Neural cell (in vitro differentiated cells): ENCODE measurements at regions not wholly inside any gene's neighbourhood (a gene's known extent, or its start where the extent isn't known, plus 50 kb on each side); places are given as distances from the start of the nearest gene placed in this dataset.

Experiments used
- H2AFZ ChIP-seq: fragments of 200-600, 300-800 bp; sonication (generic), shearing (Covaris generic); 2 replicates; pipeline ENCODE4 v1.6.0; 2014; ENCODE audit warnings: low read depth, mild to moderate bottlenecking, antibody characterized with exemption, low read length, moderate library complexity
- H3F3A ChIP-seq: fragments of 200-600 bp; shearing (Covaris generic); 2 replicates; pipeline ENCODE4 v1.6.1; 2016; ENCODE audit warnings: mild to moderate bottlenecking, moderate library complexity, mixed read lengths, antibody characterized with exemption, low read length; ENCODE audit not compliant: insufficient read depth, poor library complexity, severe bottlenecking
- H3K27ac ChIP-seq: fragments of 200-600, 300-800 bp; sonication (generic), shearing (Covaris generic); 2 replicates; pipeline ENCODE4 v1.5.1; 2014; ENCODE audit warnings: mild to moderate bottlenecking, low read length, moderate library complexity
- H3K27me3 ChIP-seq: fragments of 300-800, 200-600 bp; sonication (generic), shearing (Covaris generic); 2 replicates; pipeline ENCODE4 v1.6.0; 2014; ENCODE audit warnings: mild to moderate bottlenecking, low read depth, low read length, moderate library complexity; ENCODE audit not compliant: insufficient read depth
- H3K36me3 ChIP-seq: fragments of 300-800, 200-600 bp; sonication (generic), shearing (Covaris generic); 2 replicates; pipeline ENCODE4 v1.5.1; 2014; ENCODE audit warnings: mild to moderate bottlenecking, antibody characterized with exemption, low read length, moderate library complexity; ENCODE audit not compliant: insufficient read depth
- H3K4me2 ChIP-seq: fragments of 300-800, 200-600 bp; sonication (generic), shearing (Covaris generic); 2 replicates; pipeline ENCODE4 v1.6.0; 2014; ENCODE audit warnings: mild to moderate bottlenecking, low read length
- H3K4me3 ChIP-seq: fragments of 300-800, 200-600 bp; sonication (generic), shearing (Covaris generic); 2 replicates; pipeline ENCODE4 v1.5.1; 2014; ENCODE audit warnings: mild to moderate bottlenecking, low read length, moderate library complexity
- H3K79me2 ChIP-seq: fragments of 200-600 bp; shearing (Covaris generic); replicated peaks from 2 replicates; pipeline ENCODE4 v1.6.0; 2014; ENCODE audit warnings: mild to moderate bottlenecking, low read length, moderate library complexity; ENCODE audit not compliant: insufficient read depth
- H3K9ac ChIP-seq: fragments of 300-800, 200-600 bp; sonication (generic), shearing (Covaris generic); 2 replicates; pipeline ENCODE4 v1.6.1; 2016; ENCODE audit warnings: mild to moderate bottlenecking, low read length, mixed read lengths
- H3K9me2 ChIP-seq: fragments of 200-600 bp; shearing (Covaris generic); 2 replicates; pipeline ENCODE4 v1.6.1; 2016; ENCODE audit warnings: mild to moderate bottlenecking, low read length, mixed read lengths; ENCODE audit not compliant: insufficient read depth
- H3K9me3 ChIP-seq: fragments of 200-600, 300-800 bp; sonication (generic), shearing (Covaris generic); 2 replicates; pipeline ENCODE4 v1.6.1; 2016; ENCODE audit warnings: mild to moderate bottlenecking, mixed run types, low read length, moderate library complexity, mixed read lengths
- H4K20me1 ChIP-seq: fragments of 200-600 bp; shearing (Covaris generic); 2 replicates; pipeline ENCODE4 v1.6.1; 2016; ENCODE audit warnings: mild to moderate bottlenecking, mixed run types; ENCODE audit not compliant: insufficient read depth
- CTCF ChIP-seq: fragments of 450-650 bp; IDR thresholded peaks from 2 replicates; pipeline ENCODE4 v1.5.1; 2014; ENCODE audit warnings: antibody characterized with exemption, mild to moderate bottlenecking, moderate library complexity; ENCODE audit not compliant: poor library complexity, severe bottlenecking
- EP300 ChIP-seq: fragments of 450-650 bp; conservative IDR thresholded peaks from 2 replicates; pipeline ENCODE4 v1.6.1; 2014; ENCODE audit warnings: antibody characterized with exemption, mild to moderate bottlenecking, moderate library complexity; ENCODE audit not compliant: poor library complexity, severe bottlenecking
- EZH2 ChIP-seq: fragments of 200-600, 300-800 bp; shearing (Covaris generic), sonication (generic); IDR thresholded peaks from 2 replicates; pipeline ENCODE4 v1.6.1; 2014; ENCODE audit warnings: antibody characterized with exemption, low read length, borderline replicate concordance, mild to moderate bottlenecking; ENCODE audit not compliant: insufficient read depth, poor library complexity, severe bottlenecking
- MXI1 ChIP-seq: fragments of 450-650 bp; conservative IDR thresholded peaks from 2 replicates; pipeline ENCODE4 v1.6.1; 2014; ENCODE audit warnings: antibody characterized with exemption, mild to moderate bottlenecking; ENCODE audit not compliant: poor library complexity, severe bottlenecking
- POLR2AphosphoS5 ChIP-seq: IDR thresholded peaks from 2 replicates; pipeline ENCODE4 v1.6.1; 2012
- RAD21 ChIP-seq: fragments of 450-650 bp; conservative IDR thresholded peaks from 2 replicates; pipeline ENCODE4 v1.6.1; 2014; ENCODE audit warnings: antibody characterized with exemption, mild to moderate bottlenecking, moderate library complexity
- REST ChIP-seq: IDR thresholded peaks from 2 replicates; pipeline ENCODE4 v1.6.1; 2012; ENCODE audit warnings: borderline replicate concordance
- SMC3 ChIP-seq: fragments of 450-650 bp; conservative IDR thresholded peaks from 2 replicates; pipeline ENCODE4 v1.6.1; 2014; ENCODE audit warnings: antibody characterized with exemption, mild to moderate bottlenecking, moderate library complexity; ENCODE audit not compliant: poor library complexity
- TAF1 ChIP-seq: IDR thresholded peaks from 2 replicates; pipeline ENCODE4 v1.6.1; 2012; ENCODE audit warnings: low read depth

- Histone ChIP-seq H3K27ac (no peak overlapping the region), H3K27me3 (no peaks in the 10 kb centered on the region), H3F3A (no peaks in the 10 kb centered on the region), H3K36me3 (no peaks in the 10 kb centered on the region), H3K9me3 (no peaks in the 10 kb centered on the region), H3K9ac (no peak overlapping the region), H3K4me3 (no peak overlapping the region), H2AFZ (no peak overlapping the region), H3K4me2 (no peak overlapping the region), H4K20me1 (no peaks in the 10 kb centered on the region), H3K79me2 (no peaks in the 10 kb centered on the region), H3K9me2 (no peaks in the 10 kb centered on the region)
- TF ChIP-seq SMC3 = no peak
- TF ChIP-seq TAF1 = no peak
Observed at GRCh38 chr7:34457329-34457728, 200.7 kb upstream of the NPSR1 start.

- Histone ChIP-seq H2AFZ (no peak overlapping the region), H3K36me3 (no peaks in the 10 kb centered on the region), H3K4me2 (no peak overlapping the region), H3K79me2 (no peaks in the 10 kb centered on the region), H3K27me3 (no peaks in the 10 kb centered on the region), H3K27ac (no peak overlapping the region), H3K9me2 (no peaks in the 10 kb centered on the region), H4K20me1 (no peaks in the 10 kb centered on the region), H3K9me3 (no peaks in the 10 kb centered on the region), H3K9ac (no peak overlapping the region), H3K4me3 (no peak overlapping the region), H3F3A (no peaks in the 10 kb centered on the region)
- TF ChIP-seq EZH2 = no peak
- no peak for TF ChIP-seq REST
- TF ChIP-seq RAD21 = no peak
Observed at GRCh38 chr7:34463830-34464229, 194.2 kb upstream of the NPSR1 start.

DNA sequence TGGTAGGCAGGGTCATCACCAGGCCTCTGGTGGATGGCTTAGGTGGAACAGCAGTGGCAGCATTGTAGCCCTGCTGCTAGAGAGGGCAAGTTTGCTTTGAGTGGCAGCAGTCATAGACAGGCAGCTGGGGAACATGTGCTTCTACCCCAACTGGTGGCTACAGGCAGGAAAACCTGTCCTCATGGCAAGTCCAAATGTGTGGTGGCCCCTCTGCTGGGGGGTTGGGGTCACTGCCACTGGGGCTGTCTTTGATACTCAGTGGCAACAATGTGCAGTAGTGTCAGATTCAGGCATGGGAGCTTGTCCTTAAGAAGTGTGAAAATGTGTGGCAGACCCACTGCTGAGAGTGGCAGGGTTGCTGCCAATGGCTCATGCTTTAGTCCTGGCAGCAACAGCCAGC, 186.2 kb upstream of the NPSR1 start:
- peaks cover 10% of the 10 kb centered on the region for H3K9me3 ChIP-seq
- no peak overlapping the region for H3K27ac ChIP-seq
- H3K4me2 ChIP-seq = no peak overlapping the region
- no peaks in the 10 kb centered on the region for H4K20me1 ChIP-seq
- TF ChIP-seq REST (no peak), MXI1 (no peak), EP300 (no peak), POLR2AphosphoS5 (no peak), TAF1 (no peak), SMC3 (no peak), CTCF (no peak), EZH2 (no peak), RAD21 (no peak)
- H3K79me2 ChIP-seq = no peaks in the 10 kb centered on the region
- no peaks in the 10 kb centered on the region for H3K27me3 ChIP-seq
- H3K9me2 ChIP-seq = no peaks in the 10 kb centered on the region
- H3K4me3 ChIP-seq = no peak overlapping the region
- H3K9ac ChIP-seq = no peak overlapping the region
- H2AFZ ChIP-seq = no peak overlapping the region
- no peaks in the 10 kb centered on the region for H3K36me3 ChIP-seq
- H3F3A ChIP-seq = no peaks in the 10 kb centered on the region
